Parathyroid adenoma (tissue), 2 donors: ENCODE measurements at regions not wholly inside any gene's neighbourhood (a gene's known extent, or its start where the extent isn't known, plus 50 kb on each side); places are given as distances from the start of the nearest gene placed in this dataset.

ENCODE experiments used
- H2AFZ ChIP-seq: fragments of 300-600 bp; sonication (generic); one replicate; pipeline ENCODE4 v1.7.0; 2017; ENCODE audit warnings: antibody characterized with exemption, mild to moderate bottlenecking
- H3K27ac ChIP-seq: fragments of 300-600 bp; sonication (generic); one replicate; pipeline ENCODE4 v1.7.0; 2017
- H3K27me3 ChIP-seq: fragments of 300-600 bp; sonication (generic); one replicate; pipeline ENCODE4 v1.7.0; 2017; ENCODE audit warnings: low read length; ENCODE audit not compliant: control insufficient read depth, insufficient read depth
- H3K36me3 ChIP-seq: fragments of 300-600 bp; sonication (generic); one replicate; pipeline ENCODE4 v1.7.0; 2017; ENCODE audit warnings: low read length; ENCODE audit not compliant: control insufficient read depth, insufficient read depth
- H3K4me1 ChIP-seq: fragments of 300-600 bp; sonication (generic); one replicate; pipeline ENCODE4 v1.7.0; 2017; ENCODE audit warnings: control low read depth
- H3K4me2 ChIP-seq: fragments of 300-600 bp; sonication (generic); one replicate; pipeline ENCODE4 v1.7.0; 2017; ENCODE audit warnings: low read length
- H3K4me3 ChIP-seq: fragments of 300-600 bp; sonication (generic); one replicate; pipeline ENCODE4 v1.7.0; 2017; ENCODE audit warnings: low read depth, low read length
- H3K79me2 ChIP-seq: fragments of 300-600 bp; sonication (generic); one replicate; pipeline ENCODE4 v1.7.0; 2017; ENCODE audit warnings: control low read depth
- H3K9ac ChIP-seq: fragments of 300-600 bp; sonication (generic); one replicate; pipeline ENCODE4 v1.7.0; 2017; ENCODE audit warnings: mild to moderate bottlenecking
- H3K9me3 ChIP-seq: fragments of 300-600 bp; sonication (generic); one replicate; pipeline ENCODE4 v1.7.0; 2017; ENCODE audit warnings: low read length; ENCODE audit not compliant: control insufficient read depth
- CTCF ChIP-seq: fragments of 300-600 bp; sonication (generic); IDR thresholded peaks from one replicate; pipeline ENCODE4 v1.7.0; 2017; ENCODE audit warnings: antibody characterized with exemption, mild to moderate bottlenecking
- donor health status: primary hyperparathyroidism.

GRCh38 chr14:54116198-54116885 lies 159.7 kb upstream of the BMP4 start:
- Histone ChIP-seq H3K79me2 (no peaks in the 10 kb centered on the region), H3K9me3 (no peaks in the 10 kb centered on the region), H3K9ac (no peak overlapping the region), H3K4me3 (no peak overlapping the region), H3K27me3 (no peaks in the 10 kb centered on the region), H3K4me1 (no peaks in the 10 kb centered on the region), H3K27ac (no peak overlapping the region), H2AFZ (no peak overlapping the region), H3K4me2 (no peak overlapping the region), H3K36me3 (no peaks in the 10 kb centered on the region)
- TF ChIP-seq CTCF, result no peak

GRCh38 chr14:54116972-54117371 lies 160.3 kb upstream of the BMP4 start:
- Histone ChIP-seq H3K27me3 (no peaks in the 10 kb centered on the region), H3K9me3 (no peaks in the 10 kb centered on the region), H3K79me2 (no peaks in the 10 kb centered on the region), H3K36me3 (no peaks in the 10 kb centered on the region), H3K4me1 (no peaks in the 10 kb centered on the region), H2AFZ (no peak overlapping the region), H3K27ac (no peak overlapping the region), H3K4me2 (no peak overlapping the region), H3K4me3 (no peak overlapping the region), H3K9ac (no peak overlapping the region)
- TF ChIP-seq CTCF, result no peak

GRCh38 chr14:54117396-54117795 lies 160.8 kb upstream of the BMP4 start:
- Histone ChIP-seq H3K4me2 (no peak overlapping the region), H3K79me2 (no peaks in the 10 kb centered on the region), H3K36me3 (no peaks in the 10 kb centered on the region), H3K4me3 (no peak overlapping the region), H3K4me1 (no peaks in the 10 kb centered on the region), H3K27ac (no peak overlapping the region), H2AFZ (no peak overlapping the region), H3K27me3 (no peaks in the 10 kb centered on the region), H3K9me3 (no peaks in the 10 kb centered on the region), H3K9ac (no peak overlapping the region)
- no peak for TF ChIP-seq CTCF

GRCh38 chr14:54117924-54118323 lies 161.3 kb upstream of the BMP4 start:
- no peak overlapping the region for H3K9ac ChIP-seq
- no peaks in the 10 kb centered on the region for H3K36me3 ChIP-seq
- no peak overlapping the region for H3K4me3 ChIP-seq
- no peaks in the 10 kb centered on the region for H3K4me1 ChIP-seq
- no peak overlapping the region for H2AFZ ChIP-seq
- H3K4me2 ChIP-seq, result no peak overlapping the region
- H3K27ac ChIP-seq, result no peak overlapping the region
- H3K9me3 ChIP-seq, result no peaks in the 10 kb centered on the region
- no peaks in the 10 kb centered on the region for H3K27me3 ChIP-seq
- no peak for TF ChIP-seq CTCF
- H3K79me2 ChIP-seq, result no peaks in the 10 kb centered on the region

- H3K4me3 ChIP-seq, result no peak overlapping the region
- H3K9ac ChIP-seq, result no peak overlapping the region
- H3K4me1 ChIP-seq, result no peaks in the 10 kb centered on the region
- H3K9me3 ChIP-seq, result no peaks in the 10 kb centered on the region
- TF ChIP-seq CTCF, result no peak
- H3K79me2 ChIP-seq, result no peaks in the 10 kb centered on the region
- no peaks in the 10 kb centered on the region for H3K27me3 ChIP-seq
- no peaks in the 10 kb centered on the region for H3K36me3 ChIP-seq
- H2AFZ ChIP-seq, result no peak overlapping the region
- no peak overlapping the region for H3K27ac ChIP-seq
- H3K4me2 ChIP-seq, result no peak overlapping the region
Measured at GRCh38 chr14:54120260-54120659, 163.6 kb upstream of the BMP4 start.
